Osteoblast (primary cell): ENCODE measurements at regions not wholly inside any gene's neighbourhood (a gene's known extent, or its start where the extent isn't known, plus 50 kb on each side); places are given as distances from the start of the nearest gene placed in this dataset.

Experiments used
- DNase-seq: peaks from one replicate; pipeline ENCODE4 v3.0.0; 2011; ENCODE audit warnings: low spot score, mixed read lengths; ENCODE audit not compliant: insufficient read length; ENCODE audit errors: missing footprints
- H2AFZ ChIP-seq: 2 replicates; pipeline ENCODE4 v1.6.0; 2011; ENCODE audit warnings: mild to moderate bottlenecking, low read length
- H3K27ac ChIP-seq: 2 replicates; pipeline ENCODE4 v1.5.1; 2011; ENCODE audit warnings: mild to moderate bottlenecking, low read depth, low read length, moderate library complexity
- H3K27me3 ChIP-seq: 2 replicates; pipeline ENCODE4 v1.6.0; 2012; ENCODE audit warnings: mild to moderate bottlenecking, control low read depth, inconsistent platforms, low read length, moderate library complexity; ENCODE audit not compliant: insufficient read depth
- H3K36me3 ChIP-seq: 2 replicates; pipeline ENCODE4 v1.5.1; 2011; ENCODE audit warnings: mild to moderate bottlenecking, low read length, control low read depth, moderate library complexity; ENCODE audit not compliant: insufficient read depth
- H3K4me1 ChIP-seq: 2 replicates; pipeline ENCODE4 v1.5.1; 2011; ENCODE audit warnings: mild to moderate bottlenecking, low read length, control low read depth, moderate library complexity; ENCODE audit not compliant: insufficient read depth
- H3K4me2 ChIP-seq: 2 replicates; pipeline ENCODE4 v1.6.0; 2011; ENCODE audit warnings: mild to moderate bottlenecking, low read length; ENCODE audit not compliant: insufficient read depth
- H3K4me3 ChIP-seq: fragments of 200-600 bp; sonication (generic); 3 replicates; pipeline ENCODE4 v1.5.1; 2012; ENCODE audit warnings: mild to moderate bottlenecking, low read length, inconsistent platforms; ENCODE audit not compliant: insufficient read depth
- H3K79me2 ChIP-seq: 2 replicates; pipeline ENCODE4 v1.6.0; 2012; ENCODE audit warnings: mild to moderate bottlenecking, low read length, control low read depth, inconsistent platforms; ENCODE audit not compliant: insufficient read depth
- H3K9me3 ChIP-seq: 2 replicates; pipeline ENCODE4 v1.5.1; 2011; ENCODE audit warnings: low read depth, low read length, control low read depth
- H4K20me1 ChIP-seq: 2 replicates; pipeline ENCODE4 v1.6.0; 2012; ENCODE audit warnings: mild to moderate bottlenecking, low read length, control low read depth; ENCODE audit not compliant: insufficient read depth
- CTCF ChIP-seq: IDR thresholded peaks from 2 replicates; pipeline ENCODE4 v1.5.1; 2011; ENCODE audit warnings: mild to moderate bottlenecking, low read depth, low read length, moderate library complexity; ENCODE audit errors: extremely low read depth

DNA sequence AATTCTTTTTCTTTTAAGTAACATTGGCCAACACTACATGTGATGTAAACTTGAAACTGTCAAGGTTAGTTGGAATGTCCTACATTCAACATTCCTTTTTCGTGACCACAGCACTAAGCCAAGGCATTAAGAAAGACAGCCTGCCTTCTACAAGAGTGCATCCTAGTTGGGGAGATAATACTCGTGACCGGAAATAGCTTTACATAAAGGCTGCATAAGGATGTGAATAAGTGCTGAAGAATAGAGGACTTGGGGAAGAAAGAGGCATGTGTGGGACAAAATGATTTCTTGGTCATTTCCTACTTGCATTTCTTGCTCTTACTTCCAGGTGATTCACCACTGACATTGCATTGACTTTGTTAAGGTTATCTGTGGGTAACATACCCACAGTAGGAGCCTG lies 282.0 kb downstream of the DMRT2 start:
- H3K36me3 ChIP-seq = no peaks in the 10 kb centered on the region
- no peak for DNase-seq
- no peaks in the 10 kb centered on the region for H3K4me1 ChIP-seq
- no peaks in the 10 kb centered on the region for H3K9me3 ChIP-seq
- no peak overlapping the region for H2AFZ ChIP-seq
- no peak overlapping the region for H3K4me3 ChIP-seq
- no peak overlapping the region for H3K4me2 ChIP-seq
- H3K27me3 ChIP-seq = no peaks in the 10 kb centered on the region
- no peaks in the 10 kb centered on the region for H3K79me2 ChIP-seq
- no peak for TF ChIP-seq CTCF
- H3K27ac ChIP-seq = no peak overlapping the region
- H4K20me1 ChIP-seq = no peaks in the 10 kb centered on the region

DNA sequence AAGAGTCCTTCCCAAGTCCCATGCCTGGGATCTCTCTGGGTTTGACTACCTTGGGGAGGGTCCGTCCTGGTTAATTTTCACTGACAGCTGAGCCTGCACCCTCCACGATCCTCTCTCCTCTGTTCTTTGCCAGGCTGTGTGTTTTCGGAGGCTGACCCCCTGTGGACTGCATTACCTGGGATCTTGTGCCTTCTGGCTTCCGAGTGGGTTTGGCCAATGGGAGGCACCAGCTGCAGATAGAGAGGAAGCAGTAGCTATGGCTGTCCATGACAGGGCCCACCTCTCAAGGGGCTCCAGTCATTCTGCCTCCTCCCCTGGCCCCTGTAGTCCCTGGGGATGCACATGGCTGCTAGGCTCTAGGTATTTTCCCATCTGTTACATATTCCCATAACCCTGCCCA lies 285.0 kb downstream of the DMRT2 start:
- Histone ChIP-seq H3K27ac (no peak overlapping the region), H3K4me3 (no peak overlapping the region), H4K20me1 (no peaks in the 10 kb centered on the region), H3K9me3 (no peaks in the 10 kb centered on the region), H3K27me3 (no peaks in the 10 kb centered on the region), H2AFZ (no peak overlapping the region), H3K4me1 (no peaks in the 10 kb centered on the region), H3K4me2 (no peak overlapping the region), H3K79me2 (no peaks in the 10 kb centered on the region), H3K36me3 (no peaks in the 10 kb centered on the region)
- TF ChIP-seq CTCF = no peak
- DNase-seq = no peak

DNA sequence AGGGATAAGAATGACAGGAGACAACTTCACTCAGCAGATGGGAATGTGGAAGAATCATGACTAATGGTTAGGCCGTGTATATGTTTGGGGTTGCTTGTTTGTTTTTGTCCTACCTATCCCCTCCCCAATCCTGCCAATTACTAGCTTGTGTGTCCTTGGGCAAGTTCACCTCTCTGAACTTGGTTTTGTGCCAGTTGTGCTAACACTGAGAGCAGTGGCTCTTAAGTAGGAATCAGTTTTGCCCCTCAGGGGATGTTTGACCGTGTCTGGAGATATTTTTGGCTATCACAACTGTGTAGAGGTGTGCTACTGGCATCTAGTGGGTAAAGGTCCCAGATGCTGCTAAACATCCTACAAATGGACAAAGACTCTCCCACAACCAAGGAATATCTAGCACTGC lies 287.0 kb downstream of the DMRT2 start:
- DNase-seq = no peak
- no peak overlapping the region for H3K4me3 ChIP-seq

GRCh38 chr9:1340390-1340789 lies 290.2 kb downstream of the DMRT2 start:
- Histone ChIP-seq H2AFZ (no peak overlapping the region), H3K36me3 (no peaks in the 10 kb centered on the region), H3K4me1 (no peaks in the 10 kb centered on the region), H3K27ac (no peak overlapping the region), H3K4me3 (no peak overlapping the region), H3K4me2 (no peak overlapping the region), H4K20me1 (no peaks in the 10 kb centered on the region), H3K27me3 (no peaks in the 10 kb centered on the region), H3K9me3 (no peaks in the 10 kb centered on the region), H3K79me2 (no peaks in the 10 kb centered on the region)
- no peak for TF ChIP-seq CTCF
- DNase-seq = no peak

More for the DNA sequence above, 287.0 kb downstream of the DMRT2 start:
- Histone ChIP-seq H3K36me3 (no peaks in the 10 kb centered on the region), H2AFZ (no peak overlapping the region), H3K27me3 (no peaks in the 10 kb centered on the region), H3K27ac (no peak overlapping the region), H3K9me3 (no peaks in the 10 kb centered on the region), H3K79me2 (no peaks in the 10 kb centered on the region), H3K4me2 (no peak overlapping the region), H4K20me1 (no peaks in the 10 kb centered on the region), H3K4me1 (no peaks in the 10 kb centered on the region)
- no peak for TF ChIP-seq CTCF
